ENCODE measurements at regions not wholly inside any gene's neighbourhood (a gene's known extent, or its start where the extent isn't known, plus 50 kb on each side); places are given as distances from the start of the nearest gene placed in this dataset.
A peak's percentile ranks its signal among the peaks of the same experiment; 100 is the strongest.

DNA sequence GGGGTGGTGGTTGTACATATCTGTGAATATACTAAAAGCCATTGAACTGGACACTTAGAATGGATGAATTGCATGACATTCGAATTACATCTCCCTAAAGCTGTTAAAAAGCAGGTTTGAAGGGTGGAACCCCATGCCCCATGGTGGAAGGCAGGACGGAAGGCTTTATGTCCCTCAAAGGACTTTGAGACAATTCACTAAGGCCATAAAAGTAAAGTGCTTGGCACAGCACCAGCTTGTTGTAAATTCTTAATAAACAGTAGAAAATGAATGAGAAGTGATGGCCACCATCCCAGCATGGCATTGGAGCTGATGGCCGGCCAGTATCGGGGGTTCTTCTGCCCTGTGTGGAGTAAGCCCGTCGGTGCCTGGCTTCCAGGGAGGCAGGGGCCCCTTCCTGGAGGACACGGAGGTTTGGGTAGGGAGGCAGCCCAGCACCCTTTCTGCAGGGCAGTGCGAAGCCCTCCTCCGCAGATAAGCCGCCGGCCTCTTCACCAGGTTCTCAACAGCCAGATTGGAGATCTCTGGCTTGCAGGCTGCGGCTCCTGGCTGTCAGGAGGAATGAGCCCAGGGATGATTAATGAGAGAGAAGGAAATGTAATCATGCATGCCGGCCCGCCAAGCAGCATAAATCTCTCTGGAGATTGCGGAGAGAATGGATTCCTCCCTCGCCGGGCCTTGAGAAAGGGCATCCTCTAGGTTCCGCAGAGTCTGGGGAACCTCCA, 346.9 kb downstream of the FOXL1 start:
- POLR2A ChIA-PET: no interaction called here
- H3K4me3 ChIP-seq (ENCODE audit: low read depth, low read length): no peak overlapping the region
- H3K27ac ChIP-seq (ENCODE audit: extremely low read depth, low read depth, low read length): no peak overlapping the region; the same call in 1 of the 2 replicates
- no peaks in the 10 kb centered on the region for H3K9me3 ChIP-seq (ENCODE audit: control insufficient read depth, insufficient read depth, low read depth, low read length)
- no peaks in the 10 kb centered on the region for H3K36me3 ChIP-seq (ENCODE audit: control insufficient read depth in 2 of 2, insufficient read depth in 1 of 2, low read length in 2 of 2)
- CTCF ChIA-PET: interaction anchor here (0.8 kb wide), 1 partner anchor 152 kb away, joined by 3 read pairs; no protein-coding TSS in a partner anchor
- peaks cover 7% of the 10 kb centered on the region; the same call in 1 of the 2 replicates for H3K4me1 ChIP-seq (ENCODE audit: control insufficient read depth, insufficient read depth, low read length)
- TF ChIP-seq OSR2 (tag by site-specific recombination; IDR thresholded peaks at IDR 0.05): peak; percentile 69
- TF ChIP-seq SP7 (tag by site-specific recombination; IDR thresholded peaks at IDR 0.05): peak; percentile 88
- no peak for TF ChIP-seq ZNF747 (tag by site-specific recombination; IDR thresholded peaks at IDR 0.05)
- TF ChIP-seq, protein P1, sequence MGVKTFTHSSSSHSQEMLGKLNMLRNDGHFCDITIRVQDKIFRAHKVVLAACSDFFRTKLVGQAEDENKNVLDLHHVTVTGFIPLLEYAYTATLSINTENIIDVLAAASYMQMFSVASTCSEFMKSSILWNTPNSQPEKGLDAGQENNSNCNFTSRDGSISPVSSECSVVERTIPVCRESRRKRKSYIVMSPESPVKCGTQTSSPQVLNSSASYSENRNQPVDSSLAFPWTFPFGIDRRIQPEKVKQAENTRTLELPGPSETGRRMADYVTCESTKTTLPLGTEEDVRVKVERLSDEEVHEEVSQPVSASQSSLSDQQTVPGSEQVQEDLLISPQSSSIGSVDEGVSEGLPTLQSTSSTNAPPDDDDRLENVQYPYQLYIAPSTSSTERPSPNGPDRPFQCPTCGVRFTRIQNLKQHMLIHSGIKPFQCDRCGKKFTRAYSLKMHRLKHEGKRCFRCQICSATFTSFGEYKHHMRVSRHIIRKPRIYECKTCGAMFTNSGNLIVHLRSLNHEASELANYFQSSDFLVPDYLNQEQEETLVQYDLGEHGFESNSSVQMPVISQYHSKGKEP (tag by site-specific recombination; IDR thresholded peaks at IDR 0.05): peak; percentile 96
- TF ChIP-seq, protein P2, sequence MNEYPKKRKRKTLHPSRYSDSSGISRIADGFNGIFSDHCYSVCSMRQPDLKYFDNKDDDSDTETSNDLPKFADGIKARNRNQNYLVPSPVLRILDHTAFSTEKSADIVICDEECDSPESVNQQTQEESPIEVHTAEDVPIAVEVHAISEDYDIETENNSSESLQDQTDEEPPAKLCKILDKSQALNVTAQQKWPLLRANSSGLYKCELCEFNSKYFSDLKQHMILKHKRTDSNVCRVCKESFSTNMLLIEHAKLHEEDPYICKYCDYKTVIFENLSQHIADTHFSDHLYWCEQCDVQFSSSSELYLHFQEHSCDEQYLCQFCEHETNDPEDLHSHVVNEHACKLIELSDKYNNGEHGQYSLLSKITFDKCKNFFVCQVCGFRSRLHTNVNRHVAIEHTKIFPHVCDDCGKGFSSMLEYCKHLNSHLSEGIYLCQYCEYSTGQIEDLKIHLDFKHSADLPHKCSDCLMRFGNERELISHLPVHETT (tag by site-specific recombination; IDR thresholded peaks at IDR 0.05): no peak
- 0 out of 2 replicates have a peak, but pooled peaks have one; percentile 13 for TF ChIP-seq ZNF335 (tag by site-specific recombination; conservative IDR thresholded peaks at IDR 0.05)
- no peak for TF ChIP-seq ZNF26 (tag by site-specific recombination; IDR thresholded peaks at IDR 0.05)
- TF ChIP-seq ZNF510 (tag by site-specific recombination; IDR thresholded peaks at IDR 0.05; ENCODE audit: insufficient replicate concordance): no peak
- no peak for TF ChIP-seq ZNF449 (tag by site-specific recombination; IDR thresholded peaks at IDR 0.05)
- no peak for TF ChIP-seq ZNF785 (tag by site-specific recombination; IDR thresholded peaks at IDR 0.05)
- no peak for TF ChIP-seq ZNF416 (tag by site-specific recombination; IDR thresholded peaks at IDR 0.05)
- TF ChIP-seq ZNF621 (tag by site-specific recombination; IDR thresholded peaks at IDR 0.05): no peak
- peak; percentile 82 for TF ChIP-seq ZBTB20 (tag by site-specific recombination; IDR thresholded peaks at IDR 0.05)
- TF ChIP-seq ZNF341 (tag by site-specific recombination; IDR thresholded peaks at IDR 0.05; ENCODE audit: low read depth): peak; percentile 30; the same call in 1 of the 2 replicates
- 0 out of 2 replicates have a peak, but pooled peaks have one; percentile 30 for TF ChIP-seq EGR2 (tag by site-specific recombination; IDR thresholded peaks at IDR 0.05; ENCODE audit: low read depth)
- peak; percentile 75 for TF ChIP-seq ZNF600 (tag by site-specific recombination; IDR thresholded peaks at IDR 0.05)
- no peak for TF ChIP-seq ZNF211 (tag by site-specific recombination; IDR thresholded peaks at IDR 0.05; ENCODE audit: low read depth)
- TF ChIP-seq KLF7 (tag by site-specific recombination; IDR thresholded peaks at IDR 0.05; ENCODE audit: borderline replicate concordance): no peak
- TF ChIP-seq, protein P3, sequence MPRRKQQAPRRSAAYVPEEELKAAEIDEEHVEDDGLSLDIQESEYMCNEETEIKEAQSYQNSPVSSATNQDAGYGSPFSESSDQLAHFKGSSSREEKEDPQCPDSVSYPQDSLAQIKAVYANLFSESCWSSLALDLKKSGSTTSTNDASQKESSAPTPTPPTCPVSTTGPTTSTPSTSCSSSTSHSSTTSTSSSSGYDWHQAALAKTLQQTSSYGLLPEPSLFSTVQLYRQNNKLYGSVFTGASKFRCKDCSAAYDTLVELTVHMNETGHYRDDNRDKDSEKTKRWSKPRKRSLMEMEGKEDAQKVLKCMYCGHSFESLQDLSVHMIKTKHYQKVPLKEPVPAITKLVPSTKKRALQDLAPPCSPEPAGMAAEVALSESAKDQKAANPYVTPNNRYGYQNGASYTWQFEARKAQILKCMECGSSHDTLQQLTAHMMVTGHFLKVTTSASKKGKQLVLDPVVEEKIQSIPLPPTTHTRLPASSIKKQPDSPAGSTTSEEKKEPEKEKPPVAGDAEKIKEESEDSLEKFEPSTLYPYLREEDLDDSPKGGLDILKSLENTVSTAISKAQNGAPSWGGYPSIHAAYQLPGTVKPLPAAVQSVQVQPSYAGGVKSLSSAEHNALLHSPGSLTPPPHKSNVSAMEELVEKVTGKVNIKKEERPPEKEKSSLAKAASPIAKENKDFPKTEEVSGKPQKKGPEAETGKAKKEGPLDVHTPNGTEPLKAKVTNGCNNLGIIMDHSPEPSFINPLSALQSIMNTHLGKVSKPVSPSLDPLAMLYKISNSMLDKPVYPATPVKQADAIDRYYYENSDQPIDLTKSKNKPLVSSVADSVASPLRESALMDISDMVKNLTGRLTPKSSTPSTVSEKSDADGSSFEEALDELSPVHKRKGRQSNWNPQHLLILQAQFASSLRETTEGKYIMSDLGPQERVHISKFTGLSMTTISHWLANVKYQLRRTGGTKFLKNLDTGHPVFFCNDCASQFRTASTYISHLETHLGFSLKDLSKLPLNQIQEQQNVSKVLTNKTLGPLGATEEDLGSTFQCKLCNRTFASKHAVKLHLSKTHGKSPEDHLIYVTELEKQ (tag by site-specific recombination; IDR thresholded peaks at IDR 0.05; ENCODE audit: borderline replicate concordance): peak; percentile 75; the same call in 1 of the 2 replicates
- no peak for TF ChIP-seq SETDB1 (IDR thresholded peaks at IDR 0.05; ENCODE audit: insufficient read length, low read length)
- TF ChIP-seq MEIS1 (CRISPR knock-in tag; IDR thresholded peaks at IDR 0.05; ENCODE audit: borderline replicate concordance): peak; percentile 96
- TF ChIP-seq ZNF585B (tag by site-specific recombination; IDR thresholded peaks at IDR 0.05): no peak
- peak; percentile 37; the same call in 1 of the 2 replicates for TF ChIP-seq ZEB2 (tag by site-specific recombination; IDR thresholded peaks at IDR 0.05)
- TF ChIP-seq ZFP37 (tag by site-specific recombination; IDR thresholded peaks at IDR 0.05): no peak
- peak; percentile 80; the same call in 1 of the 2 replicates for TF ChIP-seq GFI1B (tag by site-specific recombination; IDR thresholded peaks at IDR 0.05)
- no peak for TF ChIP-seq HOXA7 (CRISPR knock-in tag; IDR thresholded peaks at IDR 0.05; ENCODE audit: borderline replicate concordance)
- TF ChIP-seq ZNF670 (tag by site-specific recombination; IDR thresholded peaks at IDR 0.05; ENCODE audit: low read depth): no peak
